HEK293 (cell line): ENCODE measurements at regions not wholly inside any gene's neighbourhood (a gene's known extent, or its start where the extent isn't known, plus 50 kb on each side); places are given as distances from the start of the nearest gene placed in this dataset.

Experiments used
- ATF2 ChIP-seq: fragments of 450-650 bp; formaldehyde crosslinking; IDR thresholded peaks from 2 replicates; pipeline ENCODE4 v1.5.1; 2016; ENCODE audit warnings: missing biosample characterization, missing genetic modification characterization, low read depth
- INSM2 ChIP-seq: fragments of 450-650 bp; formaldehyde crosslinking; IDR thresholded peaks from 2 replicates; pipeline ENCODE4 v1.5.1; 2016; ENCODE audit warnings: missing biosample characterization, missing genetic modification characterization
- MEIS1 ChIP-seq: sonication (generic); formaldehyde crosslinking; IDR thresholded peaks from 2 replicates; pipeline ENCODE4 v1.8.1; 2022; ENCODE audit warnings: missing genetic modification reagents, mild to moderate bottlenecking, borderline replicate concordance
- MYNN ChIP-seq: fragments of 450-650 bp; formaldehyde crosslinking; IDR thresholded peaks from 2 replicates; pipeline ENCODE4 v1.5.1; 2016; ENCODE audit warnings: missing biosample characterization, missing genetic modification characterization, borderline replicate concordance
- SALL2 ChIP-seq: fragments of 450-650 bp; formaldehyde crosslinking; IDR thresholded peaks from 2 replicates; pipeline ENCODE4 v1.5.0; 2017; ENCODE audit warnings: missing biosample characterization, mild to moderate bottlenecking, missing genetic modification characterization, borderline replicate concordance
- ZNF16 ChIP-seq: fragments of 450-650 bp; formaldehyde crosslinking; IDR thresholded peaks from 2 replicates; pipeline ENCODE4 v1.5.1; 2016; ENCODE audit warnings: low read depth, missing biosample characterization, missing genetic modification characterization
- ZNF24 ChIP-seq: fragments of 450-650 bp; formaldehyde crosslinking; IDR thresholded peaks from 2 replicates; pipeline ENCODE4 v1.5.1; 2016; ENCODE audit warnings: missing biosample characterization, missing genetic modification characterization
- ZNF704 ChIP-seq: fragments of 450-650 bp; formaldehyde crosslinking; IDR thresholded peaks from 2 replicates; pipeline ENCODE4 v1.5.1; 2016; ENCODE audit warnings: missing biosample characterization, missing genetic modification characterization
- ZNF777 ChIP-seq: fragments of 450-650 bp; formaldehyde crosslinking; IDR thresholded peaks from 2 replicates; pipeline ENCODE4 v1.5.1; 2017; ENCODE audit warnings: missing biosample characterization, missing genetic modification characterization, borderline replicate concordance
- TF ChIP-seq, protein P1 (sequence below): fragments of 450-650 bp; formaldehyde crosslinking; IDR thresholded peaks from 2 replicates; pipeline ENCODE4 v1.5.1; 2016; ENCODE audit warnings: missing biosample characterization, missing genetic modification characterization
- TF ChIP-seq, protein P2 (sequence below): fragments of 450-650 bp; formaldehyde crosslinking; IDR thresholded peaks from 2 replicates; pipeline ENCODE4 v1.5.1; 2016; ENCODE audit warnings: missing biosample characterization, missing genetic modification characterization

GRCh38 chr6:125510405-125510804 is 208.6 kb upstream of the HDDC2 start:
- TF ChIP-seq ATF2 (tag by site-specific recombination) (no peak), INSM2 (tag by site-specific recombination) (no peak), SALL2 (no peak), ZNF704 (no peak), MEIS1 (CRISPR knock-in tag) (no peak), MYNN (tag by site-specific recombination) (no peak), ZNF777 (no peak), ZNF16 (tag by site-specific recombination) (no peak), ZNF24 (tag by site-specific recombination) (no peak)
- TF ChIP-seq, protein P1, sequence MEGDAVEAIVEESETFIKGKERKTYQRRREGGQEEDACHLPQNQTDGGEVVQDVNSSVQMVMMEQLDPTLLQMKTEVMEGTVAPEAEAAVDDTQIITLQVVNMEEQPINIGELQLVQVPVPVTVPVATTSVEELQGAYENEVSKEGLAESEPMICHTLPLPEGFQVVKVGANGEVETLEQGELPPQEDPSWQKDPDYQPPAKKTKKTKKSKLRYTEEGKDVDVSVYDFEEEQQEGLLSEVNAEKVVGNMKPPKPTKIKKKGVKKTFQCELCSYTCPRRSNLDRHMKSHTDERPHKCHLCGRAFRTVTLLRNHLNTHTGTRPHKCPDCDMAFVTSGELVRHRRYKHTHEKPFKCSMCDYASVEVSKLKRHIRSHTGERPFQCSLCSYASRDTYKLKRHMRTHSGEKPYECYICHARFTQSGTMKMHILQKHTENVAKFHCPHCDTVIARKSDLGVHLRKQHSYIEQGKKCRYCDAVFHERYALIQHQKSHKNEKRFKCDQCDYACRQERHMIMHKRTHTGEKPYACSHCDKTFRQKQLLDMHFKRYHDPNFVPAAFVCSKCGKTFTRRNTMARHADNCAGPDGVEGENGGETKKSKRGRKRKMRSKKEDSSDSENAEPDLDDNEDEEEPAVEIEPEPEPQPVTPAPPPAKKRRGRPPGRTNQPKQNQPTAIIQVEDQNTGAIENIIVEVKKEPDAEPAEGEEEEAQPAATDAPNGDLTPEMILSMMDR (tag by site-specific recombination): no peak
- TF ChIP-seq, protein P2, sequence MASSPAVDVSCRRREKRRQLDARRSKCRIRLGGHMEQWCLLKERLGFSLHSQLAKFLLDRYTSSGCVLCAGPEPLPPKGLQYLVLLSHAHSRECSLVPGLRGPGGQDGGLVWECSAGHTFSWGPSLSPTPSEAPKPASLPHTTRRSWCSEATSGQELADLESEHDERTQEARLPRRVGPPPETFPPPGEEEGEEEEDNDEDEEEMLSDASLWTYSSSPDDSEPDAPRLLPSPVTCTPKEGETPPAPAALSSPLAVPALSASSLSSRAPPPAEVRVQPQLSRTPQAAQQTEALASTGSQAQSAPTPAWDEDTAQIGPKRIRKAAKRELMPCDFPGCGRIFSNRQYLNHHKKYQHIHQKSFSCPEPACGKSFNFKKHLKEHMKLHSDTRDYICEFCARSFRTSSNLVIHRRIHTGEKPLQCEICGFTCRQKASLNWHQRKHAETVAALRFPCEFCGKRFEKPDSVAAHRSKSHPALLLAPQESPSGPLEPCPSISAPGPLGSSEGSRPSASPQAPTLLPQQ (tag by site-specific recombination): no peak
